Lower lobe of right lung (tissue), 2 donors: ENCODE measurements at regions not wholly inside any gene's neighbourhood (a gene's known extent, or its start where the extent isn't known, plus 50 kb on each side); places are given as distances from the start of the nearest gene placed in this dataset.

Experiments used
- ATAC-seq, 2 donors: fragments of 200-7000 bp; cut with Tn5 transposase; one replicate each; pipeline ENCODE4 v1.9.1; 2020 to 2022; ENCODE audit warnings: mild to moderate bottlenecking in 2 of 2, moderate library complexity in 2 of 2
- DNase-seq: peaks from one replicate; pipeline ENCODE4 v3.0.0-alpha.2; 2020
- H3K27ac ChIP-seq: fragments of 200-600 bp; one replicate; pipeline ENCODE4 v1.8.0; 2022
- H3K27me3 ChIP-seq: fragments of 200-600 bp; one replicate; pipeline ENCODE4 v1.8.0; 2022; ENCODE audit warnings: low read depth
- H3K36me3 ChIP-seq: fragments of 200-600 bp; one replicate; pipeline ENCODE4 v1.8.0; 2022; ENCODE audit warnings: mild to moderate bottlenecking
- H3K4me1 ChIP-seq: fragments of 200-600 bp; one replicate; pipeline ENCODE4 v1.8.0; 2022
- H3K4me3 ChIP-seq: fragments of 200-600 bp; one replicate; pipeline ENCODE4 v1.8.0; 2022; ENCODE audit warnings: mild to moderate bottlenecking
- H3K9me3 ChIP-seq: fragments of 200-600 bp; one replicate; pipeline ENCODE4 v1.8.0; 2022
- CTCF ChIP-seq: fragments of 200-600 bp; IDR thresholded peaks from one replicate; pipeline ENCODE4 v1.8.0; 2022; ENCODE audit warnings: antibody characterized with exemption, mild to moderate bottlenecking
- intact Hi-C: fragments of 100-400 bp; cut with DNase I; formaldehyde crosslinking; loops from one replicate; pipeline ENCODE4 v1.11.0; 2022
- donor health status: DM: no; HTN: yes; CAD: no; lungs with severe emphysema.

- peaks cover 24% of the 10 kb centered on the region for H3K27me3 ChIP-seq
- H3K9me3 ChIP-seq, result no peaks in the 10 kb centered on the region
- no peak overlapping the region for H3K27ac ChIP-seq
- DNase-seq (no peak), ATAC-seq (no peak)
- no peak overlapping the region for H3K4me3 ChIP-seq
- no peaks in the 10 kb centered on the region for H3K4me1 ChIP-seq
- TF ChIP-seq CTCF, result no peak
- H3K36me3 ChIP-seq, result no peaks in the 10 kb centered on the region
- intact Hi-C loops, result no loop called here
Observed at GRCh38 chr1:29832936-29833335, 596.6 kb downstream of the PTPRU start.

- Histone ChIP-seq H3K4me3 (no peak overlapping the region), H3K4me1 (no peaks in the 10 kb centered on the region), H3K27ac (no peak overlapping the region), H3K36me3 (no peaks in the 10 kb centered on the region), H3K9me3 (no peaks in the 10 kb centered on the region), H3K27me3 (peaks cover 22% of the 10 kb centered on the region)
- TF ChIP-seq CTCF, result no peak
- intact Hi-C loops, result no loop called here
- DNase-seq (no peak), ATAC-seq (no peak)
Observed at GRCh38 chr1:29832471-29832870, 596.1 kb downstream of the PTPRU start.

- Histone ChIP-seq H3K9me3 (no peaks in the 10 kb centered on the region), H3K36me3 (no peaks in the 10 kb centered on the region), H3K27me3 (peaks cover 21% of the 10 kb centered on the region), H3K27ac (no peak overlapping the region), H3K4me3 (no peak overlapping the region), H3K4me1 (no peaks in the 10 kb centered on the region)
- no peak for DNase-seq
- intact Hi-C loops, result no loop called here
- TF ChIP-seq CTCF, result no peak
- no peak for ATAC-seq
Observed at GRCh38 chr1:29831500-29832117, 595.3 kb downstream of the PTPRU start.

- no peak for TF ChIP-seq CTCF
- Histone ChIP-seq H3K4me1 (no peaks in the 10 kb centered on the region), H3K9me3 (no peaks in the 10 kb centered on the region), H3K36me3 (no peaks in the 10 kb centered on the region), H3K27me3 (peaks cover 22% of the 10 kb centered on the region), H3K4me3 (no peak overlapping the region), H3K27ac (no peak overlapping the region)
- intact Hi-C loops, result no loop called here
- no peak for ATAC-seq
- DNase-seq, result no peak
Observed at GRCh38 chr1:29830916-29831315, 594.6 kb downstream of the PTPRU start.

GRCh38 chr1:29830383-29830782, 594.1 kb downstream of the PTPRU start:
- ATAC-seq (no peak), DNase-seq (no peak)
- intact Hi-C loops, result no loop called here
- no peak overlapping the region for H3K4me3 ChIP-seq
- TF ChIP-seq CTCF, result no peak
- peaks cover 22% of the 10 kb centered on the region for H3K27me3 ChIP-seq
- H3K4me1 ChIP-seq, result no peaks in the 10 kb centered on the region
- no peaks in the 10 kb centered on the region for H3K36me3 ChIP-seq
- no peaks in the 10 kb centered on the region for H3K9me3 ChIP-seq
- no peak overlapping the region for H3K27ac ChIP-seq
